ENCODE measurements at regions not wholly inside any gene's neighbourhood (a gene's known extent, or its start where the extent isn't known, plus 50 kb on each side); places are given as distances from the start of the nearest gene placed in this dataset.

DNA sequence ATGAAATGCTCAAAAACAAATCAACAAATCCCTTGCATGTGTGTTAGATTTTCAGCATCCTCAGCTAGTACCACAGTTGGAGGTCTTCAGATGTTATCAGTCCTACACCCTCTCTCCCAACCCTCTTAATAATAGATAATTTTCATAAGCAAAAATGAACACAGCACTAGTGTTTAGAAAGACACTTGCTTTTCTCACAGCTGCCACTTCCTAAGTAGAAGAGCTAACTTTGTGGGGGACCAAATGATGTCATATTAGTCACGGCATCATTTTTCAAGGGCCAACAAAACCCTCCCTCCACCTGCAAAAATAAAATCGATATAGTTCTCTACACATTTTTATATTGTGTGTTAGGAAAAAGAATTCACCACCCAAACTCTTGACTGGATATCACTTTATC is 163.5 kb upstream of the GYPA start:
- DNase-seq = no peak

DNA sequence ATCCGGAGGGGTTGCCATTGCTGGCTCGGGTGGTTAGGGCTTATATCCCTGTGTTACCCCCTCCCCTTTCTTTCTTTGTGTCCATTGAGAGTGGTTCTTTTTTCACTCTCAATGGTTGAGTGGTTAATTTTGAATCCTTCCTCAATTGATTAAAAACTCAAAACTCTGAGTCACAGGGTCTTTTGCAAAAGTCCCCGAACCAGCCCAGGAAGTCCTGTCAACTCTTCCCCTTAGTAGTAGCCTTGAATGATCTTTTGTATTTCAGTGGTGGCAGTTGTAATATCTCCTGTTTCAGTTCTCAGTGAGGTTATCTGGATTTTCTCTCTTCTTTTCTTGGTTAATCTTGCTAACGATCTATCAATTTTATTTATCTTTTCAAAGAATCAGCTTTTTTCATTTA is 170.0 kb upstream of the GYPA start:
- no peak for DNase-seq

DNA sequence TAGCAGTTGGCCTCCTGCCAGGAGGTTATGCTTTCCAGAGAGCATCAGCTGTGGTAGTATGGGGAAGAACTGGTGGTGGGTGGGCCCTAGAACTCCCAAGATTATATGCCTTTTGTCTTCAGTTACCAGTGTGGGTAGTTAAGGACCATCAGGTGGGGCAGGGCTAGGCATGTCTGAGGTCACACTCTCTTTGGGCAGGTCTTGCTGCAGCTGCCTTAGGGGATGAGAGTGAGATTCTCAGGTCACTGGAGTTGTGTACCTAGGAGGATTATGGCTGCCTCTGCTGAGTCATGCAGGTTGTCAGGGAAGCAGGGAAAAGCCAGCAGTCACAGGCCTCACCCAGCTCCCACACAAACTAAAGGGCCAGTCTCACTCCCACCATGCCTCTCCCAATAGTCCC is 172.9 kb upstream of the GYPA start:
- no peak for DNase-seq

DNA sequence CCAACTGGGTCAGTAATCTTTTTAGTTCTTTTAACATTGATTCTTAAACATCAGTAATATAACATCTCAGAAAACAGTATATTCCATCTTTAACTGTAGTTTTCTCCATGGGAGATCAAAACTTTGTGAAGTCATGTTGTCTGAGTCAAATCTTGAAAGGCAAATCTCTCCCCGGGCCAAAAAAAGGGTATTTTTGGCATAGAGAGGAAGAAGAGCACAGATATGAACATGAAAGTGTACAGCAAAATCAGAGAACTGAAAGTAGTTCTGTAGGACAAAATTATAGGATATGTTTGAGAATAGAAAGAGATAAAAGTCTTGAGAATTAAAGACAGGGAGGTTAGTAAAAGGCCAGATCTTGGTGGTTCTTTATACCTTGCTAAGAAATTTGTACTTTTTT is 176.4 kb upstream of the GYPA start:
- no peak for DNase-seq

DNA sequence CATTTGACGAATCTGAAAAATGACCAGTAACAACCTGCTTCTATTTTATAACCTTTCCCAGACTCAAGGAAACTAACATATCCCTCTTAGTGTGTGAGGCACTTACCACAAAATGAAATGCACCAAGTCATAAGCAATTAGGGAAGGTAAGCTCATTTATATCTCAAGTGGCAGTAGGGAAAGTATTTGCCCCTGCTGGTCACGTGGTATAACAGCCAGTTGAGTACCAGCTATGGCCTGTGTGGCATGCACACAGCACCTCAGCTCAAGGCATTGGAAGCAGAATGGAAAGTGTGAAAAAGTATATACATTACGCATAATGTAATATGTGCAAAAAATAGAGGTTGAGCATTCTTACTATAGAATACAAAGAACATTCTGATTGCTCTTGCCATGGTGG is 178.3 kb upstream of the GYPA start:
- DNase-seq = no peak

DNA sequence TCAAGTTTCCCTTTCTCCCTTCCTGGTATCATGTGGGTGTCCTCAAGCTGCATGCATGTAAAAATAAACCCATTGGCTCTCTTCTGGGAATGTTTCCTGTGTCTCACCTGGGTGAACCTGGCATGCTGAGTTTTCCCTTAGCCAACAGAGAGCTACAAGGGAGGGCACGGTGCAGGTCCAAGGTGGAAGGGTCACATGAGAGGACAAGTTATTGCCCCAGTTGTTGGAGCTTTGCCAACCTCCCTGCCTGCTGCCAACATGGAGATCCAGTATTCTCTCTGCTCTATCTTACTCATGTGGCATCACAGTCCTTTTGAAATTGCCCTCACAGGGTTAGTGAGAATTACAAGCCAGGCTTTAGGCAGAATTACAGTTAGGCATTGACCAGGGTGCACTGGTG is 196.1 kb upstream of the GYPA start:
- no peak for DNase-seq

DNA sequence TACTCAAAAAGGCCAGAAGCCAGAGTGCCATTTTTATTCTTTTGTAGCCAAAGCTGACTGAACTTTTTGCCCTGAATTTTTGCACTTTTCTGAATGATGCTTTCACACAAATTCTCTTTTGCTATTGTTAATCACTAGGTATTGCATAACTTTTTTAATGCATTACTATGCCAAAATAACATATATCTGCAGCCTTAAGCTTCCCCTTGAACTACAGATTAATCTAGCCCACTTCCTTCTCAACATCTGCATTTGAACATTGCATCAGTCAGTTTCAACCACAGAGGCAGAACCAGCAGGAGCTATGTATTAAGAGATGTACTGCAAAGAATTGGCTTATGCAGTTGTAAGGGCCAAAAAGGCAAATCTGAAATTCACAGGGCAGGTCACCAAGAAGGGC is 197.6 kb upstream of the GYPA start:
- no peak for DNase-seq

DNA sequence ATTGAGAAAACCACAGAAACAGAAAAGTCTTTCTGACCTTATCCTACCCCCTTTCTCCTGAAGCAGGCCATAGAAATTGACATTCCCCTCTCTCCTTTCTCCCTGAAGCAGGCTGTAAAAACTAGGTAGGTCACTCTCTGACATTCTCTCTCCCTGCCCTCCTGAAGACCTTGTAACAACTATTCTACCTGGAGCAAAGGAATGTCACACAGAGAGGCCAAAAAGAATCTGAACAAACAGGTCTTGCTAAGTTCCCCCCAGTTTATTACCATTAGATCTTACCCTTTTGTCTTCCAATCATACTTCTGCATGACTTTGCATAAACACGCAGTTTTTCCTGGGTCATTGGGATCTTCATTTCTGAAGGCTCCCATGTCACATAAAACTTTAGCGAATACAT is 198.3 kb upstream of the GYPA start:
- DNase-seq = no peak

DNA sequence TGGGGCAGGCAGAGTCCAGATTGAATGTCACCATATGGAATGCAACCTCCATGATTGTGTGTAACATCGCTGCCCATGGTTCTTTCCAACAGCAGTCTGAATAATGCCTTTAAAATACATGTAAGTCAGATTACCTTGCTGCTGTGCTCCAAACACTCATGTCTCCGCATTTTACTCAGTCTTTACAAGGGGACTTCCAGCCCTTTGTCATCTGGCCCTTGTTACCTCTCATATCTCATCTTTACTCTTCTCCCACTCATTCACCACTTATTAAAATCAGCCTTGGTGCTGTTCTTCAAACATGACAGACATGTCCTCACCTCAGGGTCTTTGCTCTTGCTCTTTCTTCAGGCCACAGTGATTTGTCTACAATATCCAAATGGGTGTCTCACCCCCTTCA is 200.4 kb upstream of the GYPA start:
- DNase-seq = no peak

DNA sequence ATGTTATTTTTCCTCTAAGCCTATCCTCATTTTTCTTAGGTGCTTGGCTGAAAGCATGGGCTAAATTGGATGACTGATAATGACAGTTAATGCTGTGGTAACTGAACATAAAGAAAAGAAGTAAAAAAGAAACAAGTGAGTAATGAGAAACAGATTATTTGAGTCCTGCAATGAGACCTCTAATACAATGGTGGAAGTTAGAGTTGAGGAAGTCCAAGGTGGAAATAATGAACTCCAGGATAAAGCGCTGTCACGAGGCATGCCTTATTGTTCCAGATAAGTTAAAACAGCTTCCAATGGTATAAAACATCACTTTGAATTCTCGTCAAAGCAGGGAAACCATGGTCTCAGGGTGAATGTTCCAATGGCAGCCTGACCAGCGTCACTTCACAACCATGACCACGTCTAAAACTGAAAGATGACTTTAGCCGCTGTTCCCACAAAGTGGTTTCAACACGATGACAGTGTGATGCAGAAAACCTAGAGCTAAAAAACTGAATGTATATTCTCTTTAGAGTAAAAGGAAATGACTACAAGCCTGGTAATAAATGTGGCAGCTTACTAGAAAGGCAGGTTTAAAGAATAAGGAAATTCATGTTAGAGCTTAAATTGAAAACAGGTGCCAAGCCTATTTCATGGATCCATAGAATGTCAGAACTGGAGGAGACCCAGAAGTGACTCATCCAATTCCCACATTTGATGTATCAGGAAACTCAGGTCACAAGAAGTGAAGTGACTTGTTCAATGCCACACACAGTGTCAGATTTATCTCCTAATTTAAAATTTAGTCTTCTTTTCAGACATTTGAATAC is 202.6 kb upstream of the GYPA start:
- no peak for DNase-seq

DNA sequence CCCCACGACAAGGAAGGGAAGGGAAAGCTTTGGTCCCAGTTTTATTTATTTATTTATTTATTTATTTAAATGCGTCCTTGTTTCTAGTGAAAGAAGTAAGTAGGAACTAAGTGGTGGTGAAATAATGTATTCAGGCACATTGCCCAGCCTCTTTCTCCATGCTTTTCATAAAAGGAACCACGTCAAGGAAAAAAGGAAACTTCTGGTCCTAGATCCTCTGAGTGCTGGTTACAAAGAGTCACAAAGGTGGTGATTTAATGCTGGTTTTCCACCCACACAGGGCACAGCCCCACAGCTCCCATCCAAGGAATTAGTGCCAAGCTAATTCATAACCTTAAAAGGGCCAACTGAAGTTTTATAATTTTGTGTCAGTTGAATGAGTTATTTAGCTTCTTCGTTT is 206.6 kb upstream of the GYPA start:
- no peak for DNase-seq

DNA sequence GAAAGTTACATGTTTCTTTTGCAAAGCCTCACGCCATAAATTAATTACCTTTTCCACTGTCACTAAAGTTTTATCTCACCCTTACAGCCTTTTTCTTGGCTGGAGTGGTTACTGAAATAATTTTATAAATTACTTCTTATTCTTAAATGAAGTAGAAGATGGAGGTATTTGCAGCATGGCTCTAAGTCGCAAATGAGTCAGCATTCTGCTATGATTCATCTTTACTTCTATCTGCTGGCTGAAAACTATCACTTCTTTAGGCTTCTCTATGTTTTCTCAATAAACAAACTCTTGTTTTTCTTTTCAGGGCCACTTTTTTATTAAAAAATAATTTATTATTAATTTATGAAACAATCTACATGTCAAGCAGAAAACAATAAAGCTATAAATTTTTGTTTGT is 210.2 kb upstream of the GYPA start:
- no peak for DNase-seq

DNA sequence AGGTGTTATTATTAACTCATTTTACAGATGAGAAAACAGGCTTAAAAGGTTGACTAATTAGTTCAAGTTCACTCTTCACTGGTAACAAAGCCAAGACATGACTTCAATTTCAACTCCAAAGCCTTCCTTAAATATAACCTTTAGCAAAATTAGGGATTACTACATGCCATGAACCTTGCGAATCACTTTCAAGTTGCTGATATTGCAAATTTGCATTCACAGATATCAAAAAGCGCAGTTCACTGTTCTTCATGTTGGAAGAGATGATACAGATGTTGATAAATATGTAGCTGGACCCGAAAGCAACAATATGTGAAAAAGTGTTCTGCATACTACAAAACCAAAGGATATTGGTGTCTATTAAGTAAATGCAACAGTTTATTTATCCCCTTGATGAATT is 210.8 kb upstream of the GYPA start:
- DNase-seq = no peak

DNA sequence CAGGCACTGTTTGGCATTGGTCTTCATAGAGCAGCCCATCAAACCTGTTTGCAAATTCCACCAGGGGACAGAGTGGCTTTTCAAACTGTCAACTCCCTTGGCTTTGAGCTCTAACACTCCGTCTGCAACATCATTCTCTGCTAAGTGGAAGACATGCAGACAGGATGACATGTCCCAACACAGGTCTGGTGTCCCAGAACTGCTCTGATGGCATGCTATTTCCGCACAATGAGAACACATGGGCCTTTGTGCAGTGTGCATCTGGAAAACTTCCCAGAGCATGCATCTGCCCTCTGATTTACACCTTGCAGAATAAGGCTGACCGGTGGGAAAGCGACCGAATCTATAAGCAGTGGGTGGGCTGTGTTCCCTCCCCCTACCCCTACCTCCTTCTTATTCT is 212.8 kb upstream of the GYPA start:
- DNase-seq = no peak

DNA sequence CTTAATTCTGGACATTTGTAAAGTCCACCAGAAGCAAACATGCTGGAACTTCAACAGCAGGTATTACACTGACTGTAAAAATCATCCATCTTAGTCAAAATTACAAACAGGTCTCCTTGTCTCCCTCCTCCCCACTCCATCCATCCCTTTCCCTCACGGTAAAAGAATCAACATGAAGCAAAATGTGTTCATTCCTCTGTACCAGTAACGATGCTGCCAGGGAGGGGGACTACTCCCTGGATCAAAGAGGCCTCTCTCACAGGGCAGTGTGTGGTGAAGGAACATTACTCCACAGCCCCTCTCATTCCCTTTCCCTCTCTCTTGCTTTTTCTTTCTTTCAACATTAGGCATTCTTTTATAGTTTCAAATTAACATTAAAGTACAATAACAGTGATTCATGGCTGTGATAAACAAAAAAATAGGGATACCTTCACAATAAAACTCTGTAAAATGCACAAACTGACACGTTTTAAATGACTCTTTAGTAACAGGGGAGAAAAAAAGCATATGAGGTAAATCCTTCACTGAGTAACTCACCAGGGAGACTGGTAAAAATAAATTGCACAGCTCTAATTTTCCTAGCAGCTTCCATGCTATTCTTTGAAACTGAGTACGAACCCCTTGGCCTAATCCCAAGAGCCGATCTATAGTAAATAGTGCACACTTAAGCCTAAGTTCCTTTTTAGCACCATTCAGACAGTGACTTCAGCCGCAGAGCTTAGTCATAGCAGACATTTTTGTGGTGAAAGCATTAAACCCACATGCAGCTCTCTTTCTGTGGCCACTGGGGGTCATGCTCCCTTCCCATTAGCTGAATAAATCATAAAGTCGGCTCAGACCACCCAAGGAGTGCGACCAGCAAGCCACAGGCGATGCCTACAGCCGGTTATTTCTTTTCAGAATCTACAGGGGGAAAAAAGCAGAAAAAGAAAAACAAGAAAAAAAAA is 215.6 kb upstream of the GYPA start:
- no peak for DNase-seq

DNA sequence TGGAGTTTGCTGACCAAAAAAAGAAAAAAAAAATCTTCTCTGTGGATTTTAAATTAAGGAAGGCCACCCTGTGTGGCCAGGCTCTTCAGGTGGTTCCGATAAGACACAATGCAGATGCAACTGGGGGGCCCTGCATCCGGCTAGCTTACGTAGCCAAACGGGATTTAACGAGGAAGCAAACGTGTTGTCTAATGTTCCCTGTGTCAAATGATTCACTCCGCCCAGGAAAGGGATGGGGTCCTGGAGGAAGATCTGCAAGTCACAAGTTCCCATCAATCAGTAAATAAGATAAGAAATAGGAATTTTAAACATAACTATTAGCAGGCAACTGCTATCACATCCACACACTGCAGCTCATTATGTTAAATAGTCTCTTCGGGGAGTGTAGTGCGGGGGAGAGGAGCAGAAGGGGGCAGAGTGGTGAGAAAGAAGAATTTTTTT is 216.4 kb upstream of the GYPA start:
- no peak for DNase-seq

DNA sequence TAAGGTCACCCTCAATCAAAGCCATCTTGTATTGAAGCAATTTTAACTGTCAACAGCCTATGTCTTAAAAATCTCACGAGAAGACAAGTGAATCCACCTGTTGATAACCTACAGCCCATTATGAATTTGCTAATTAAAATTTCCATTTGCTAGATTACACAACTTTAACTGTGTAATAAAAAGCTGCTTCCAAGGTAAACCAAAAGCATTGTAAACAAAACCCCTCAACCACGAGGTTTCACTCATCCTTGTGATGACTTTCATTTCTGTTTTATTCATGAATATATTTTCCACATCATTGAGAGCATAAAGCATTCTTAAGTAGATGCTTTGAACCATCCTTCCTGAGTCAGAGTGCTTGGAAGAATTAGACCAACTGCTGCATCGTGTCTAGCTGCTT is 217.5 kb upstream of the GYPA start:
- no peak for DNase-seq

DNA sequence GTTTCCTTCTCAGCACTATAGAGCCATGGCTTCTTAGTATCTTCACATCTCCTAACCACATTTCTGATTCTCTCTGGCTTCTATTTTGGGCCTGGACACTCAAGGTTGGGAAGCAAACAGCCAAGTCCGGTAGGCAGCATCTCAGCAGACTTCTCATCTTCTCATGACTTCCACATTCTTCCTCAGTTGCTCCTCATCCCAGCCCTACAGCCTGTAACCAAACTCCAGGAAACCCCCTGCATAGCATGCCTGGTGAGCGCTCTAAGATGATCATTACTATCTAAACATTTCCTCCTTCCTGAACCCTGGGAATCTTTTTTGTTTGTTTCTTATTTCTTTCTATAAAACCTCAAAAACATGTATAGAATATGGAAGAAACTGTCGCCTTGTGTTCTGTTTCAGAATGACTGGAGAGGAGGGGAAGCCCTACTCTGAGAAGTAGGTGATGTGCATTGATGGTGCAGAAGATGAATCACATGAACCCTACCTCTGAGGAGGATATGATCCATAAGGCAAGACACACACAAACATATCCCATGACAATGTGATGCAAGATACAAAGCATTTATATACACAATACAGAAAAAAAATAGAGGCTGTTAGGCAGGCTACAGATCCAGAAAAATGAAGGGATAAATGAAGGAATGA is 219.8 kb upstream of the GYPA start:
- no peak for DNase-seq

DNA sequence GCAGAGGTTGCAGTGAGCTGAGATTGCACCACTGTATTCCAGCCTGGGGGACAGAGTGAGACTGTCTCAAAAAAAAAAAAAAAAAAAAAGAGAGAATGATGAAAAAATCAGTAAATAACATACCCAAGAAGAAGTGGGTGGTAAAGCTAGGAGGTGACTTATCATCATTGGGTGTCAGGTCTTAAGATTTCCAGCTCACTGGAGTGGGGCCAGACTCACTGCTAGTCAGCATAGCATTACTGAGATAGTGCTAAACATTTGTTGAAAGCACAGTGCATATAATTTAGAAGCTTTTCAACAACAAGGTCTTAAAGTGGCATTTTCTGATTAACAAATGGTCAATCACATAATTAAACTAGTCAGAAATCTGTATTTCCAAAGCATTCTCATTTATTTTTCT is 221.8 kb upstream of the GYPA start:
- no peak for DNase-seq

DNA sequence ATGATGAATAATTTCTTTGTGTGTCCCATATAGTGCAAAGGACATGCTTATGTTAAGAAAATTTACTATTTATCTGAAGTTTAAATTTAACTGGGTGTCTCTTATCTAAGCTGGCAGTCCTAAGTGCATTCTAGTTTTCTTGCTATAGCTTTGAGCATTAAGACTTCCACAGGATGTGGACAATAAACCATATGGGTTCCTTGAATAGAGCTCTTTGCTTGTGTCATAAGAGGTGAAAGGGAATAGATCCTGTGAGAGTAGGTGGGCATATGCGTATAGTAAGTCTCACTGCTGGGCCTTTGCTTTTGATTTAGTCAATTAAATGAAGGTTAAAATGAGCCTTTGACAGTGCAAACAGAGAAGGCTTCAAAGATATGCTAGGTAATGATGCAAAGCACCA is 223.4 kb upstream of the GYPA start:
- no peak for DNase-seq

DNA sequence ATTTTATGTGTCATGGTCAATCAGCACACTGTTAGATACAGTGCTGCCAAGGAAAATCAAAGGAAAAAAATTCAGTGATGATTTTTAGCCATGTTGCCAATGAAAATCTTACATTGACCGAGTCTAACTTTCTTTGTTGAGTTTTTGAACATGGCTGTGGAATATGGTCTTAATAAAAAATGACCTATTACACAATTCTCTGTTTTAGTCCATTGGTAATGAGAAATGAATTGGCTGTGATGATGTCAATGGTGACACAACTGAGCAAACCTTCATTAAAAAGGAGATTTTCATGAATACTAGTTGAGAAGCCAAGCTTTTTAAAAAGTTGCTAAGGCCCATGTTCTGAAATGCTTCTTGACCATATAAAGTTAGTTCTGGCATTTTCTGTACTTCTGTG is 225.9 kb upstream of the GYPA start:
- no peak for DNase-seq

DNA sequence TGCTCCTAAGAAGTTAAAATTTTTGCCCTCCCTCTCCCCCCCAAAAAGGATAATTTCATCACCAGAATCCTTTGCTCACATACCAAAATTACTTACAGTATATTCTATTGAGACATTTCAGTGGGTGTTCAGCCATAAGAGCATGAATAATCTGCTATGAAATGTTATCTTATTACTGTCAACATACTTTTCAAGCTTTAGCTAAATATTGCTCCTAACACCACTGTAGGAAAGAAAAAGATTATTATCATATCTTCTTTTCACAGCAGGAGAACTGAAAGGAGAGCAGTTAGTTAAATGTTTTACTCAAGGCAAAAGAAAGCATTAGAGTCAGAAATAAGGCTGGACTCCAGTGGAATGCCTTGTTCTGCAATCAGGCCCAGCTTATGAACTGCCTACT is 231.0 kb upstream of the GYPA start:
- no peak for DNase-seq

DNA sequence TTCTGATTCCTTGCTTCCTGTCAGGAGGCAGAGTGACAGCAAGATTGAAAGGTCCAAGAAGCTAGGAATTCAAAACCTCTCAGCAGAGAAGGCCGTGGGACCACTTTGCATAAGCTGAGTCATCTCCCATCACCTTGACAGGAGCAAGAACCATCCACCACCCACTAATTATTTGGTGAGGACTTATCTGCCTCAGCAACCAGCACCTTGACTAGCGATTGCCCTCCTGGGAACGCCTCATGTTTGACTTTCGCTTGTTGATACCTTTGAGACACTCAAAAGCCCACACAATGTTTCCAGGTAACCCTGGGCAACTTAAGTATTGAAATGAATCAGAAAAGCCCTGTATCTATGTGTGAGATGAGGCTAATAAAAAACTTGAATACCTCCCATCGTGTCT is 233.5 kb upstream of the GYPA start:
- no peak for DNase-seq

DNA sequence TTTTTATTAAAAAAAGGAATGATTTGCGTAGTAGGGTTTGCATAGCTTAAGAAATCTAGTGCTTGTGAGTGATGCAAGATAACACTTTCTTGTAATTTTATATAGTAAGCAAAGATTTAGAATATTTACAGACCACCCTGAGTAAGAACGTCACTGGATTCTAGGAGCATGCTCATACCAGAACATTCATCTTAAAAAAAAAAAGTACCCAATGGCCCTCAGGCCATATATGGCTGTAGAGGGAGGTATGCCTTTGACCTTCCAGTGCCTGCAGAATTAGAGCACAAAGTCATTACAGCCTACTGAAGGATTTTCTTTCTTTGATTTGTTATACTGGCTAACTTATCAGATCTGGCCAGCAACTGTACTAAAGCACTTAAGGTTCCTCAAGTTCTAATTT is 236.3 kb upstream of the GYPA start:
- DNase-seq = no peak

Measured in NCI-H1105 (cell line).